ENCODE measurements at regions not wholly inside any gene's neighbourhood (a gene's known extent, or its start where the extent isn't known, plus 50 kb on each side); places are given as distances from the start of the nearest gene placed in this dataset.

DNA sequence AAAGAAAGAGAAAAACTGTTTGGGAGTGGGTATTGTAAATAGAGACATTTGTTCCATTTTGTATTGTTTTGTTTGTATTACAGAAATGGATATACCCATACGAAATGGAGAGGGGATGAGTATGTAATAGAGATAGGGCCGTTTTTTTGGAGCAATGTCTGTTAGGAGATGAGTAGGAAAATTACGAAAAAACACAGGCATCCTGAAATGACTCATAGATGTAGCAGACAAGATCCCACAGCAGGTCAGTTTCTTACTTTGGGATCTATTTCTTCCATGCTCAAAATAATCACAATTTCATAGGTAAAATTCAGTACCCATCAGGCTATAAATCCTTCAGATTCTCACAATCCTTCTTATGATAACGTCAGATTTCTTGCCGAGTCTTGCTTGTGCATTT lies 779.4 kb upstream of the SLITRK1 start:
- WGBS, 4 donors, result 70 to 82% (median 71%) methylated on average over 5 of the region's 5 CpGs
- Histone ChIP-seq H3K4me3 (no peak overlapping the region), H3K27me3 (no peaks in the 10 kb centered on the region), H3K36me3 (replicated peaks in 1 of 2) (no peaks in the 10 kb centered on the region), H3K4me1 (replicated peaks in 1 of 2) (no peaks in the 10 kb centered on the region), H3K27ac (no peak overlapping the region), H3K9me3 (replicated peaks in 1 of 3) (no peaks in the 10 kb centered on the region)
- no peak for DNase-seq
- TF ChIP-seq POLR2A (IDR thresholded peaks at IDR 0.05), result no peak
- TF ChIP-seq, protein P1, sequence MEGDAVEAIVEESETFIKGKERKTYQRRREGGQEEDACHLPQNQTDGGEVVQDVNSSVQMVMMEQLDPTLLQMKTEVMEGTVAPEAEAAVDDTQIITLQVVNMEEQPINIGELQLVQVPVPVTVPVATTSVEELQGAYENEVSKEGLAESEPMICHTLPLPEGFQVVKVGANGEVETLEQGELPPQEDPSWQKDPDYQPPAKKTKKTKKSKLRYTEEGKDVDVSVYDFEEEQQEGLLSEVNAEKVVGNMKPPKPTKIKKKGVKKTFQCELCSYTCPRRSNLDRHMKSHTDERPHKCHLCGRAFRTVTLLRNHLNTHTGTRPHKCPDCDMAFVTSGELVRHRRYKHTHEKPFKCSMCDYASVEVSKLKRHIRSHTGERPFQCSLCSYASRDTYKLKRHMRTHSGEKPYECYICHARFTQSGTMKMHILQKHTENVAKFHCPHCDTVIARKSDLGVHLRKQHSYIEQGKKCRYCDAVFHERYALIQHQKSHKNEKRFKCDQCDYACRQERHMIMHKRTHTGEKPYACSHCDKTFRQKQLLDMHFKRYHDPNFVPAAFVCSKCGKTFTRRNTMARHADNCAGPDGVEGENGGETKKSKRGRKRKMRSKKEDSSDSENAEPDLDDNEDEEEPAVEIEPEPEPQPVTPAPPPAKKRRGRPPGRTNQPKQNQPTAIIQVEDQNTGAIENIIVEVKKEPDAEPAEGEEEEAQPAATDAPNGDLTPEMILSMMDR (IDR thresholded peaks at IDR 0.05), result no peak
- intact Hi-C loops (cut with DNase I), result no loop called here

- H3K4me1 ChIP-seq (replicated peaks in 1 of 2), result no peaks in the 10 kb centered on the region
- no peak for TF ChIP-seq POLR2A (IDR thresholded peaks at IDR 0.05)
- TF ChIP-seq, protein P1 (IDR thresholded peaks at IDR 0.05), result no peak
- intact Hi-C loops (cut with DNase I), result no loop called here
- no peak overlapping the region for H3K27ac ChIP-seq
- no peaks in the 10 kb centered on the region for H3K9me3 ChIP-seq (replicated peaks in 1 of 3)
- H3K36me3 ChIP-seq (replicated peaks in 1 of 2), result no peaks in the 10 kb centered on the region
- DNase-seq, result no peak
- no peaks in the 10 kb centered on the region for H3K27me3 ChIP-seq
- no peak overlapping the region for H3K4me3 ChIP-seq
Observed at GRCh38 chr13:84659359-84659661, 777.0 kb upstream of the SLITRK1 start.

GRCh38 chr13:84658491-84659358 lies 776.5 kb upstream of the SLITRK1 start:
- 48 to 62% (median 50%) methylated on average over 3 of the region's 3 CpGs for WGBS, 4 donors
- no peak overlapping the region for H3K27ac ChIP-seq
- H3K4me3 ChIP-seq, result no peak overlapping the region
- H3K27me3 ChIP-seq, result no peaks in the 10 kb centered on the region
- intact Hi-C loops (cut with DNase I), result no loop called here
- H3K4me1 ChIP-seq (replicated peaks in 1 of 2), result no peaks in the 10 kb centered on the region
- no peaks in the 10 kb centered on the region for H3K36me3 ChIP-seq (replicated peaks in 1 of 2)
- no peak for DNase-seq
- H3K9me3 ChIP-seq (replicated peaks in 1 of 3), result no peaks in the 10 kb centered on the region
- TF ChIP-seq POLR2A (IDR thresholded peaks at IDR 0.05), result no peak
- TF ChIP-seq, protein P1 (IDR thresholded peaks at IDR 0.05), result no peak

- no peaks in the 10 kb centered on the region for H3K27me3 ChIP-seq
- H3K36me3 ChIP-seq (replicated peaks in 1 of 2), result no peaks in the 10 kb centered on the region
- no peaks in the 10 kb centered on the region for H3K9me3 ChIP-seq (replicated peaks in 1 of 3)
- WGBS, 4 donors, result 64 to 71% (median 66%) methylated on average over 3 of the region's 3 CpGs
- no peak for DNase-seq
- no peak overlapping the region for H3K4me3 ChIP-seq
- no peak overlapping the region for H3K27ac ChIP-seq
- TF ChIP-seq, protein P1 (IDR thresholded peaks at IDR 0.05), result no peak
- TF ChIP-seq POLR2A (IDR thresholded peaks at IDR 0.05), result no peak
- intact Hi-C loops (cut with DNase I), result no loop called here
- H3K4me1 ChIP-seq (replicated peaks in 1 of 2), result no peaks in the 10 kb centered on the region
Observed at GRCh38 chr13:84655677-84656076, 773.4 kb upstream of the SLITRK1 start.

All from adrenal gland (tissue), 9 donors.